ENCODE measurements at regions not wholly inside any gene's neighbourhood (a gene's known extent, or its start where the extent isn't known, plus 50 kb on each side); places are given as distances from the start of the nearest gene placed in this dataset.

GRCh38 chr12:118855858-118856257 lies 125.5 kb upstream of the SRRM4 start:
- no peak for DNase-seq (ENCODE audit: low read depth)

GRCh38 chr12:118866346-118866745 lies 115.0 kb upstream of the SRRM4 start:
- DNase-seq (ENCODE audit: low read depth) = no peak

GRCh38 chr12:118870551-118870950 lies 110.8 kb upstream of the SRRM4 start:
- DNase-seq (ENCODE audit: low read depth) = no peak

DNA sequence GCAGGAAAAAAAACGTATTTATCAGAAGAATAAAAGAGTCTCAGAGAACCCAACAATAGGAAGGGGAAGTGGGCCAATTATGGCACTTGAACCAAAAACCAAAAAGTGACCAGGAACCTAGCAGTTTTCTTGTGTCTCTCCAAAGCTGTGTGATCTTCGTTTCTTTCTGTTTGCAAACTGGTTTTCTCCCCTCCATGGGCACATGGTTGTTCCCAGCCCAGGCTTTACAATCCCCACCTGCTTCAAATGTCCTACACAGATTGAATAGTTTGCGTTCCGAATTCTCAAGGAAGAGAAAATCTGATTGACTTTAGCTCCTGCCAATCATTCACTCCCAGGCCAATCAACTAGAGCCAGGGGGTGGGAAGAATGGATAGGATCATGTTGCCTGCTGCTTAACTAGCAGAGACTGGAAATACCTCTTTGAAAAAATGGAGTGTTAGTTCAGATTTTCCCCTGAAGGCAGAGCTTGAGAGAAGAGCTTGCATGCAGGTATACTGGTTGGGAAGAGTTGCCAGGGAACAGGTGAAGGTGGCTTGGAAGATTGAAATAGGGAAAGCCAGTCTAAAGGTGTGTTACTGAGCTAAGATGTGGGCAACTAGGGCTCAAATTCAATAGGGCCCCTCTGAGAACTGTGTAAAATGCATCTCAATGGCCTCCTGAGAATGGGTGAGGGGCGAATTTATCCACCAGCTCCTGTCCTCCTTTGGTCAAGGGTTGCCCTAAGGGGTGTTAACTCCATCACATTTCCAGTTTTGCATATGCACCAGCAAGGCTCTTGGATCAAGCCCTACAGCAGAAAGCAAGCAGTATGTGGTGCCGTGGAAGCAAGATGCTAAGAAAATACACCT lies 106.4 kb upstream of the SRRM4 start:
- no peak for DNase-seq (ENCODE audit: low read depth)

DNA sequence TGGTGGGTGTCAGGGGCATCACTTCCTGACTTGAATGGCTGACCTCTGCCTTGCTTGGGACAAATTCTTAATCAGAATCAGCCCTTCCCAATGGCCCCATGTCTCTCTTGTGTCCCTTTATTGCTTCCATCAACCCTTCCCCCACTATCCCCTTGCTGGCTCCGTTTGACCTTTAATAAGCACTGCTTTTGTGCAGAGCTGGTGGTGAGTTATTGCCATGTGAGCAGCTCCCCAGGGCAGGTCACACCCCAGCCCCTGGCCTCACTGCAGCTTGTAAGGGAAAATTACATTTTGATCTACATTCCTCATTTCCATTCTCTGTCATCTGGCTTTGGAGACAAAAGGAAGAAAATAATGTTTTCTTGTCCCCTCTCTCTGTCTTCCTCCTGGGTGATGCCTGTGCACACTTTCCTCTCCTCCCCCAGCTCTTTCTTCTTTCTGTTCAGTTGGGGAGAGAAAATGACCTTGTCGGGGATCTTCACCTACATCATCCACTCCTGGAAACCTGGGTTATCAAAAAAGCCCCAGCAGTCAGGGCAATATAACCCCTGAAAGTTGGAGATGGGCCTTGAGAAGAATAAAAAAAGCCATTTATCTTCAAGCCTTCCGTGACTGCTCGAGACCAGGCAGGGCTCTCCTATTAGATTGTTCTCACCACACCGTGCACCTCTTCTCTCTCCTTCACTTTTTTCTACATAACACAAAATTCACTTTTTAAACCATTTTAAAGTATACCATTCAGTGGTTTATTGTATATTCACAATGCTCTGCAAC lies 100.4 kb upstream of the SRRM4 start:
- DNase-seq (ENCODE audit: low read depth) = no peak

DNA sequence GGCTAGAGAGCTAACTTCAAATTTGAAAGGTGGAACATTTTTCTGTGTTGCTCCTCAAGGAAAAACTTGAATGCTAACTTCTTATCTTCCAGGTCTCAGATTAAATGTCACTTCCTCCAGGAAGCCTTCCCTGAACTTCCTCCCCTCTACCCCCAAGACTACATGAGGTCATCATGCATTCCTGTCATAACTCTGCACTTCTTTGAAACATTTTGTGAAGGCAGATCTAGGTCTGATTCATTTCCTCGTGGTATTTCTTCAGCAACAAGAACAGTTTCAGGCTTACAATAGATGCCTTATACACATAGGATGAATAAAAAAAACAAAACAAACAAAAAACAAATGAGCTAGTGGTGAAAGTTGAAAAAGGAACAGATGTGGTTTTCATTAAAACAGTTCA lies 97.1 kb upstream of the SRRM4 start:
- DNase-seq (ENCODE audit: low read depth) = no peak

DNA sequence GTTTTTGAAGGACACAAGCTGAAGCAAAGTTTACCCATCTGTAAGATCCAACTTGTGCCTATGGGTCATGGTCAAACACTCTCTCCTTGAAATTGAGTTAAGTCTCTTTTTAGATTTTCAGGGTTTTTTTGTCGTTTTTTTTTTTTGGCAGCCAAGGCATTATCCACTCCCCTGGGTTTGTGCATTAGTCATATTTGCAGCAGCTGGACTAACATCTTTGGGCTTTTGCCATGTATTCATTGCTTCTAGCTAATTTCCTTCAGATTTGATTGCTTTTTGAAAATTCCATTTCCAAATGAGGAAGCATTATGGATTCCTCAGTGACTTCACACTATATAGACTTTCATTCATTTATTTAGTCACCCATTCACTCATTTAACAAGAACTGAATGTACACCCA lies 80.3 kb upstream of the SRRM4 start:
- no peak for DNase-seq (ENCODE audit: low read depth)

DNA sequence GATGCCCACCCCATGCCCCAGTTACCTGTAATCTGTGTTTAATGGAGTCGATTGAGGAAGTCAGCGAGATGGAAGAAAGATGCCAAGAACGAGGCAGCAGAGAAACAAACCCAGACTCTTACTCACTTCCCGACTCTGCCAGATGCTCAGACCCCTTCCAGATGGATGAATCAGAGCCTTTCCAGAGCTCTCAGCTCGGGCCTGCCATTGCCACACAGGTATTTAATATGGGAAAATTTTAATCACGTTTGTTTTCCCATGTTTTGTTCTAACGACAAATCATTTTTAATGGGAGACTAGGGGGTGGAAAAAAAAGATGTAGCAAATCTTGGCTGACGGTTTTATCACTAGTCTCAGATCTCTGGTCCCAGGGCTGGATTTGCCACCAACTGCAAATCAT lies 72.5 kb upstream of the SRRM4 start:
- DNase-seq (ENCODE audit: low read depth) = no peak

DNA sequence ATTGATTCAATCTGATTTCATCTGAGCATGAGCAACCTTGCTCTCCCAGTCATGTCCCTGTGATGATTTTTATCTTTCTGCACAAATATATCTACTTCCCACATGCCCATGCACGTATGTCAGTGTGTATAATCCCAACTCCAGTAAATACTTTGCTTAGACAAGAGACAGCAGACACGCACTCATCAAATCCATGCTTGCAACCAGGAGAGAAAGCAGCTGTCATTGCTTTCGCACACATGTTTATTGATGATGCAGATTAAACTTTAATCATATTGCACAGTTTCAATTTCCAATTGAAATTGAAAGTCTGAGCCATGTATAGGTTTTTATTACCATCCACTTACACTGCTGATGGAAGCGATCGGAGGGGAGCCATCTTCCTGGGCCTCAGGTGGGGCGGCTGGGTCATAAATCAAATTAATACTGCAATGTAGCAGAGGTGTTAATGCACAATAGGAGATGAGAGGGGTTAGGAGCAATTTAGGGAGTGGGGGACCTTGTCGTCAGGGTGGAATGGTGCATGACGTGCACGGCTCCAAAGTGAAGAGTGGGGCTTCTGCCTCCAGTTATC lies 68.6 kb upstream of the SRRM4 start:
- no peak for DNase-seq (ENCODE audit: low read depth)

DNA sequence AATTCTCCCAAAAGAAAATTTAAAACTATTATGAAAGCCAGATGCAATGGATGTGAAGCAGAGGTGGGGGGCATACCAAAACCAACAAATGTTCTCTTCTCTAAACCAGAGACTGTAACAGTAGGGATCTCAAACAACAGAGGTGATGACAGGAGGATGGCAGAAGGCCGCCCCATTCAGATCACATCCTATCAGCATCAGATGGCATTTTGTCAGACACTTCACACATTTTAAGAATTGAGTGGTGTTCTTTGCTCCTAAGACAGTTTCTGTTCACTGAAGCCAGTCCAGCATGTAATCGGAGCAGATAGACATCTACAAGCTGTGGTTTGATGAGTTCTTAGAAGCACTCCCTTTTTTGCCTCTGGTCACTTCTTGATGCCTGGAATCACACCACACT lies 59.6 kb upstream of the SRRM4 start:
- DNase-seq (ENCODE audit: low read depth) = no peak

DNA sequence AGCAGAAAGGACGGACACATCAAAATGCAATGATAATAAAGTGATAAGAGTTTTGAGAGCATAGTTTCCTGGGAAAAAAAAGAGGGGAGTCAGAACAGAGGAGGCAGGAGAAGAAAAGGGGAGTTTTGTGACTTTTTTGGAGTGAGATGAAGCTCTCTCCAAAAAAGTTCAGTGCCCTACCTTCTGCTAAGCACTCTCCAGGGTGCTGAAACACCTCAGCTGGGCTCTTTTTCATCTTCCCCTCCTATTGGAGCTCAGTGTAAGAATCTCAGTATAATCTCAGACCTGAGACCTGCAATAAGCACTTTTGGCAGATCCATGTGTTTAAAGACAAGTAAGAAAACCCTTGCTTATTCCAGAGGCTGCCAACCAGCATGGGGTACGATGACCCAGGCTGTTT lies 58.9 kb upstream of the SRRM4 start:
- no peak for DNase-seq (ENCODE audit: low read depth)

DNA sequence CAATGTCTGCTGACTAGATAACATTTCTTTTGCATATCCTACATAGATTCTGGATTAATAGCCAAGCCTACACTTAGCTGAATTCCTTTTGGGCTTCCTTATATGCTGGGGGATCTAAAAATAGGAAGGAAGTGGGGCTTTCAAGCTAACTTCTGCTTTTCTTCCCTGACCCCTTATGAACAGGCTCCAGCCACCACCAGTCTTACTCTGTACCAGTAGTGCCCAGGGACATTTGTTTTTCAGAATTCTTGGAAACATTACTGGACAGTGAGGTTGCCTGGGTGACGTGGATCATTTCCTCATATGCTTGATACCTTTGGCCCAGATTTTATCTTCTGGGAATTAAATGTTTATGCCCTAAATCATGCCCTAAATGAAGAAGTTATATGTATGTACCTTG lies 55.9 kb upstream of the SRRM4 start:
- no peak for DNase-seq (ENCODE audit: low read depth)

DNA sequence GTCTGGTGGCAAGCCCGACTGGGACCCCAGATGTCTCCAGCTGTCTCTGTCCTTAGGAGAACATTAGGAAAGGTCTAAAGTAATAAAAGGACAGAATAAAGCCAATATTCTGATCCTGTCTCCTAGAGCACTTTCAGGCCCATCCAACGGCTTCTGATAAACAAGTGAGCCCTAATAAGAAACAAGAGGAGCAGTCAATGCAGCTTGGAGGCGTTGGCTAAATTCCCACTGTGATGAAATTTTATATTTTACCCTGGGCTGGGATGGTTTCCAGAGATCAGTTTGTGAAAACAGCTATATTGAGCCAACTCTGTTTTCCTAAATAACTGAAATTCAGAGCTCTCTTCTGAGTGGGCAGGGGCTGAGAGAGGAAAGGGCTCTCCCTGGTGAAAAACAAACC lies 55.5 kb upstream of the SRRM4 start:
- DNase-seq (ENCODE audit: low read depth) = no peak
